ENCODE measurements at regions not wholly inside any gene's neighbourhood (a gene's known extent, or its start where the extent isn't known, plus 50 kb on each side); places are given as distances from the start of the nearest gene placed in this dataset.

DNA sequence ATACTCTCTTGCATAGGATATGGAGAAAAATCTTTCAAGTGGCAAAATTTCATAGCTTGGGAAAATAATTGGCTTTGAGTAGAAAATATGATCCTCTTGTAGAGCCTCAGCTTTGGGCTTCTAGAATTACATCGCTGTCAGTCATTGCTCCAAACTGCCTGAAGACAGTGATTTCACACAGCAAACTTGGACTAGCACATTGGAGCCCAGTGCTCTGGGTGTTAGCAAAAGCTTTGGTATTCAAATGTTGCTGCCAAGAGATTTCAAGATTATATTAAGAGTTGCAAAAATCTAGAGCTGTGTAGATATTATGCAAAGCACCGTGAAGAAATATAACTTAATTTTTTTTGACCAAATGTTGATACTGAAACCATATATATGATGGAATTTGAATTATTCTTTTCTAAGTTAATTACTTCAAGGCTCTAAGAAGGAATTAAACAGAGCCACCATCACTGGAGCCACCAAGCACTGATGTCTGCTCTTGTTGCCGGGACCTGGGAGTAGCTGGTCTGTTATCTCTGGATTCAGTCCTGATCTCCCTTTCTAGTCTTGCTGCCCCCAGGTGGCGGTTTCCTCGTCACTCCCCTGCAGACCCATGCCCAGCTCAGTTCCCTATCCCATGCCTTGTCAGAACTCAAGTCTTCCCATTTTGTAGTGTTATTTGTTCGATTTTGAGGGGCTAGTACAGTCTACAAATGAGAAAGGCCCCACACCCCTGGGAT is 260.7 kb upstream of the SFRP2 start:
- Mint-ChIP-seq H3K27ac (no peak overlapping the region), H3K36me3 (ENCODE audit: insufficient read depth) (no peaks in the 10 kb centered on the region), H3K9me3 (ENCODE audit: low read depth) (peaks cover 15% of the 10 kb centered on the region), H3K27me3 (peaks cover 7% of the 10 kb centered on the region), H3K4me1 (ENCODE audit: low read depth) (no peaks in the 10 kb centered on the region), H3K4me3 (ENCODE audit: low read depth) (no peak overlapping the region)
- DNase-seq (ENCODE audit: low spot score, unreplicated experiment), result no peak
- peak; percentile 38 for TF ChIP-seq CTCF (IDR thresholded peaks at IDR 0.05; ENCODE audit: unreplicated experiment)

GRCh38 chr4:154047733-154048132 is 258.9 kb upstream of the SFRP2 start:
- no peak for DNase-seq (ENCODE audit: low spot score, unreplicated experiment)
- Mint-ChIP-seq H3K9me3 (ENCODE audit: low read depth) (peaks cover 4% of the 10 kb centered on the region), H3K36me3 (ENCODE audit: insufficient read depth) (no peaks in the 10 kb centered on the region), H3K27ac (no peak overlapping the region), H3K4me3 (ENCODE audit: low read depth) (no peak overlapping the region), H3K27me3 (peaks cover 7% of the 10 kb centered on the region), H3K4me1 (ENCODE audit: low read depth) (peaks cover 6% of the 10 kb centered on the region)
- TF ChIP-seq CTCF (IDR thresholded peaks at IDR 0.05; ENCODE audit: unreplicated experiment), result no peak

DNA sequence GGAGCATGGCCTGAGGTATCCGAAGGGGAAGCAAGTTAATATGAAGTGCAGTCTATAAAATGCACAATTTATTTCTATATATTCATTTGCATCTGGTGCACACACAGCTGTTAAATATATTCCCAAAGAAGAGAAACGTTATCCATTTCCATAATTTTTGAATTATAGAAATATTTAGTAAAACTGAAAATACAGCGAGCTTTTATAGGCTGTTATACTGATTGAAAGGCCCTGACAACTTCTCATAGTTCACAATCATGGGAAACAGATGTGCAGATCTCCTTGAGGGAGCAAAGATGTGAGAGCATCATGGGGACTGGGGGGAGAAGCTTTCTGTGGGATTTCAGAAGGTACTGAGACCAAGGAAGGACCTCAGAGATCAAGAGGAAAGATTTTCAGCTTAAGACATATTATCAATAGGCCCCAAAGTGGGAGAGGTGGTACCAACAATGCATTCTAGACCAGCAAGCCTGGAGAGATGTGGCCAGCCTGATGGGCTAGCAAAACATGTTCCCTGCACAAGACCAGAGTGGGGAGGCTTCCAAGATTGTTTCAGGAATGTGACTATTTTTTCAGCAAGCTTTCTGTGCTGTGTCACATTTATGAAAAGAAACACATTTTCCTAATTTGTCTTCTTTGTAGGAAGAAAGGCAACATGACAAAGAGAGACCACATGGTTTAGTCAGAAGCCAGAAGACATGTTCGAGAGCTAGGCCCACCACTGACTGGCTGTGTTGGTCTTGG is 256.0 kb upstream of the SFRP2 start:
- Mint-ChIP-seq H3K9me3 (ENCODE audit: low read depth) (peaks cover 2% of the 10 kb centered on the region), H3K27ac (no peak overlapping the region), H3K4me1 (ENCODE audit: low read depth) (peaks cover 6% of the 10 kb centered on the region), H3K36me3 (ENCODE audit: insufficient read depth) (no peaks in the 10 kb centered on the region), H3K27me3 (peaks cover 7% of the 10 kb centered on the region), H3K4me3 (ENCODE audit: low read depth) (no peak overlapping the region)
- DNase-seq (ENCODE audit: low spot score, unreplicated experiment), result no peak
- no peak for TF ChIP-seq CTCF (IDR thresholded peaks at IDR 0.05; ENCODE audit: unreplicated experiment)

DNA sequence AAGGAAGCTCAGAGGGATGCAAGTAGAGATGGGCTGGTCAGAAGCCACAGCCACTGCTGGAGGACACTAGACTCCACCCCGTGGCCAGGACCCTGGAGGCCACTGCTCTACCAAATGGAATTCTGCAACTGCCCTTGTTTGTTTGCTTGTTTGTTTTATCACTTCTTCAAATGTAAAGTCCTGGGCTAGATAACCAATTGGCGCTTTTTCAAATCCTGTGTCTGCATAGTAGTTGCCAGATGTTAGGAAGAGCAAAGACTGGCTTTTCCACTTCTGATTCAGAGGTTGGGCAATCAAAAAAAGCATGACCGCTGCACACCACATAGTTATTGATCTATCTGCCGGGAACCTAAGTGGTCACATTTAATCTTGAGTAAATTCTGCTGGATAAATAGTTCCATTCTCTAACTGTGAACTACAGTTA is 255.2 kb upstream of the SFRP2 start:
- no peak for TF ChIP-seq CTCF (IDR thresholded peaks at IDR 0.05; ENCODE audit: unreplicated experiment)
- Mint-ChIP-seq H3K4me1 (ENCODE audit: low read depth) (peaks cover 6% of the 10 kb centered on the region), H3K27me3 (peaks cover 7% of the 10 kb centered on the region), H3K36me3 (ENCODE audit: insufficient read depth) (no peaks in the 10 kb centered on the region), H3K9me3 (ENCODE audit: low read depth) (no peaks in the 10 kb centered on the region), H3K4me3 (ENCODE audit: low read depth) (no peak overlapping the region), H3K27ac (no peak overlapping the region)
- DNase-seq (ENCODE audit: low spot score, unreplicated experiment), result no peak

DNA sequence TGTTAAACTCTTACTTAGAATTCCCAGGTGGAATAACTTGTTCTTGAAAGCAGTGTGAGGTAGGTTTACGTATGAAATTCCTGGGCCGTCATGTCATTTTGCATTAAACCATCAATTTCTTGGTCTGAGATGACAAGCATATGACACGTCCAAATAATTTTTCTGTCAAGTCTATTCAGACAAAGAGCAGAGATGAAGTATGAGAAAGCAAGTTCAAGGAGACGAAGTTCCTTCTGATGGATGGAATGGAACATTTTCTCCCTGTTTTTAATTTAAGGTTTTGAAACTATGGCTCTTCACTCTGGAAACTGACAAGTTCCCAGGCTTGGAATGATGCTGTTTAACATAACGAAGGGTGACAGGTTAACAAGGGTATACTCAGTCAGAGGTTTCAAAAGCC is 252.8 kb upstream of the SFRP2 start:
- Mint-ChIP-seq H3K9me3 (ENCODE audit: low read depth) (no peaks in the 10 kb centered on the region), H3K4me1 (ENCODE audit: low read depth) (peaks cover 6% of the 10 kb centered on the region), H3K36me3 (ENCODE audit: insufficient read depth) (no peaks in the 10 kb centered on the region), H3K4me3 (ENCODE audit: low read depth) (no peak overlapping the region), H3K27me3 (peaks cover 3% of the 10 kb centered on the region), H3K27ac (no peak overlapping the region)
- DNase-seq (ENCODE audit: low spot score, unreplicated experiment), result no peak
- TF ChIP-seq CTCF (IDR thresholded peaks at IDR 0.05; ENCODE audit: unreplicated experiment), result no peak
